SH-SY5Y (cell line): ENCODE measurements at regions not wholly inside any gene's neighbourhood (a gene's known extent, or its start where the extent isn't known, plus 50 kb on each side); places are given as distances from the start of the nearest gene placed in this dataset.

Experiments
- GATA2 ChIP-seq: IDR thresholded peaks from 2 replicates; pipeline ENCODE4 v1.6.1; 2011; ENCODE audit warnings: mild to moderate bottlenecking, low read depth, low read length
- GATA3 ChIP-seq: IDR thresholded peaks from 2 replicates; pipeline ENCODE4 v1.6.1; 2011; ENCODE audit warnings: low read depth, mild to moderate bottlenecking, low read length, moderate library complexity

DNA sequence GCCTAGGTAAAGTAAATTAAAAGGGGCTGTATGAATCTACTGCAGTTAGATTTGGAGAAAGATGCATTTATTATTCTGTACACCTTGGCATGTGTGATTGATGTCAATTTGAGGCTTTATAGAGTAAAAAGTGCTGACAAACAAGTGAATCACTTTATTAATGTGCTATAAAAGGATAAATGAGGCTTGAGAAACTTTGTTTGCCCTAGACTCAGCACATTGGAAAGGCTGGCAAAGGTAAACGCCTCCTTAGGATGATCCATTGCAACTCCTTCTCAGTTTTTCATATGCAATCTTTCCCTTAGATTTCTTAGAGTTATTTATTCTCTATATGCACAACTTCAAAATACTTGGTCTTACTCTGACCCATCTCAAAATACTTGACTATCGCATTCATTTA lies 369.0 kb downstream of the HINT1 start:
- TF ChIP-seq GATA3 (no peak), GATA2 (no peak)
